Ishikawa (cell line): ENCODE measurements at regions not wholly inside any gene's neighbourhood (a gene's known extent, or its start where the extent isn't known, plus 50 kb on each side); places are given as distances from the start of the nearest gene placed in this dataset.

Experiments used
- CEBPB ChIP-seq: IDR thresholded peaks from 2 replicates; pipeline ENCODE4 v1.6.1; 2012
- CREB1 ChIP-seq: IDR thresholded peaks from 2 replicates; pipeline ENCODE4 v1.6.1; 2012; ENCODE audit warnings: low read depth
- EGR1 ChIP-seq: IDR thresholded peaks from 2 replicates; pipeline ENCODE4 v1.6.1; 2012
- EP300 ChIP-seq: IDR thresholded peaks from 2 replicates; pipeline ENCODE4 v1.6.1; 2012; ENCODE audit warnings: borderline replicate concordance
- FOXM1 ChIP-seq: IDR thresholded peaks from 2 replicates; pipeline ENCODE4 v1.6.1; 2012; ENCODE audit warnings: low read depth, borderline replicate concordance
- NFIC ChIP-seq: IDR thresholded peaks from 2 replicates; pipeline ENCODE4 v1.6.1; 2012
- RAD21 ChIP-seq: IDR thresholded peaks from 2 replicates; pipeline ENCODE4 v1.6.1; 2012; ENCODE audit warnings: low read depth
- TAF1 ChIP-seq: IDR thresholded peaks from 2 replicates; pipeline ENCODE4 v1.6.1; 2012; ENCODE audit warnings: low read depth, mild to moderate bottlenecking
- TCF12 ChIP-seq: IDR thresholded peaks from 2 replicates; pipeline ENCODE4 v1.6.1; 2012; ENCODE audit warnings: low read depth
- TEAD4 ChIP-seq: IDR thresholded peaks from 2 replicates; pipeline ENCODE4 v1.6.1; 2012
- YY1 ChIP-seq: IDR thresholded peaks from 2 replicates; pipeline ENCODE4 v1.6.1; 2012; ENCODE audit warnings: low read depth
- ZBTB7A ChIP-seq: IDR thresholded peaks from 2 replicates; pipeline ENCODE4 v1.6.1; 2012; ENCODE audit warnings: low read depth
- TF ChIP-seq, protein P1 (sequence below): IDR thresholded peaks from 2 replicates; pipeline ENCODE4 v1.6.1; 2012
- TF ChIP-seq, protein P2 (sequence below): IDR thresholded peaks from 2 replicates; pipeline ENCODE4 v1.6.1; 2012
- TF ChIP-seq, protein P3 (sequence below): IDR thresholded peaks from 2 replicates; pipeline ENCODE4 v1.6.1; 2012; ENCODE audit warnings: low read depth, mild to moderate bottlenecking

DNA sequence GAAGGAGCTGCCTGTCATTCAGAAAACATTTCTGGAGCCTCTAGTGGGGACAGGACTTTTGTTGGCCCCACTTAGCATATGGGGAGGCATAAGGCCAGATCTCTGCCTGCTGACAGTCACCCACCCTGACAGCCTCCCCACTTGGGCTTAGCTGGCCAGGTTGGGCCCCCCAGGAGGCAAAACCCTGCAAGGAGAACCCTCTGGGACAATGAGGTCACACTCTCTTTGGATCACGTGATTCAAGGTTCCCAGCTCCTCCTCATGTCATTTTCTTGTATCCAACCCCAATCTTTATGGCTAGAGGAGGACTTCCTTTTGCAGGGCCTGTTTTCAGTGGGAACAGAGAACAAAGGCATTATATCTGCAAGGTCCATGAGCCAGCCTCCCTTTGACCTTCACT is 60.0 kb downstream of the NAV1 start:
- no peak for TF ChIP-seq CREB1
- TF ChIP-seq, protein P1, sequence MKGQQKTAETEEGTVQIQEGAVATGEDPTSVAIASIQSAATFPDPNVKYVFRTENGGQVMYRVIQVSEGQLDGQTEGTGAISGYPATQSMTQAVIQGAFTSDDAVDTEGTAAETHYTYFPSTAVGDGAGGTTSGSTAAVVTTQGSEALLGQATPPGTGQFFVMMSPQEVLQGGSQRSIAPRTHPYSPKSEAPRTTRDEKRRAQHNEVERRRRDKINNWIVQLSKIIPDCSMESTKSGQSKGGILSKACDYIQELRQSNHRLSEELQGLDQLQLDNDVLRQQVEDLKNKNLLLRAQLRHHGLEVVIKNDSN, result no peak
- TF ChIP-seq NFIC, result no peak
- TF ChIP-seq TCF12, result no peak
- TF ChIP-seq EP300, result no peak

DNA sequence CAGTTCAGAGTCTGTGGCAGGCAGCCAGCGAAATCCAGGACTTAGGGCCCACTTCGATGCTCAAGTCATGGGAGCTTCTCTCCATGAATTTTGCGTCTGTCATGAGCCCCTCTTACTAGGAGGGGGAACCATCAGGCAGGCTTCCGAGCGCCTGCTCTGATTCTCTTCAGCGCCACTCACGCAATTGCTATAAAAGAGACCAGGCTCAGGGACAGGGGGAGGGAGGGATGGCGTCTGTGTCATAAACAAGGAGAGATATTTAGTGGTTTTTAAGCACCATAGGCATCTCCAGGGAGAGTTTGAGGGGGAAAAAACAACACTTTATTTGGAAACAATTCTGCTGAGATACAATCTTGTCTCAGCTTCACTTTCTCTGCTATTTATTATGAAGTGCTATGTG is 60.6 kb downstream of the NAV1 start:
- TF ChIP-seq CREB1 (no peak), FOXM1 (no peak), ZBTB7A (no peak), TCF12 (no peak)
- TF ChIP-seq, protein P1, result no peak

DNA sequence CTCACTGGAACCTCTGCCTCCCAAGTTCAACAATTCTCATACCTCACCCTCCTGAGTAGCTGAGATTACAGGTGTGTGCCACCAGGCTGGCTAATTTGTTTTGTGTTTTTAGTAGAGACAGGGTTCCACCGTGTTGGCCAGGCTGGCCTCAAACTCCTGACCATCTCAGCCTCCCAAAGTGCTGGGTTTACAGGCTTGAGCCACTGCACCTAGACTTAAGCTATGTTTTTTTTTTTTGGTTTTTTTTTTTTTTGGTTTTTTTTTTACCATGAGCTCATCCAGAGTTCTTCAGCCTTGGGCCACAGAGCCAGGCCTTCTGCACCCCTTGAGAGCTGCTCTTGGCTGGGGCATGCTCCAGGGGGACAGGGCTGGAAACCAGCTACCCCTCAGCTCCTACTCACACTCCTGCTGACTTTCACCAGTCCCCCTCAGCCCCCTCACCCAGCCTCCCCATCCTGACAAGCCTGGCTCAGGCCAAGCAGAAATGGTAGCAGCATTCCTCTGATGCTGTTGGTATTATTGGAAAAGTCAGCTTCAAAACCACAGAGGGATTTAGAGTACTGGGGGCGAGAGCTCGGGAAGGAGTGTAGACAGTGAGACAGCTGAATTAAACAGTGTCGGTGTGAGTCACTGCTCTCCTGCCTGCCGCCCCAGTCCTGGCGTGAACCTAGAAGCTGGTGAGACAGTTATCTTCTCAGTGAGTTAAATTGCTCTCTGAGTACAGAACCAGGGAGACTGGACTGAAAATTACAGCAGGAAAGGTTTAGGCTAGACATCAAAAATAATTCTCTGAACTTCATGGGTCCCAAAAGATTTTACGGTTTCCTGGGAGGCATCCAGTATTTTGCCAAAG is 63.7 kb downstream of the NAV1 start:
- TF ChIP-seq EP300 (no peak), TEAD4 (no peak), ZBTB7A (no peak), EGR1 (no peak)
- TF ChIP-seq, protein P2, sequence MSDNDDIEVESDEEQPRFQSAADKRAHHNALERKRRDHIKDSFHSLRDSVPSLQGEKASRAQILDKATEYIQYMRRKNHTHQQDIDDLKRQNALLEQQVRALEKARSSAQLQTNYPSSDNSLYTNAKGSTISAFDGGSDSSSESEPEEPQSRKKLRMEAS, result no peak
- TF ChIP-seq, protein P1, result no peak

DNA sequence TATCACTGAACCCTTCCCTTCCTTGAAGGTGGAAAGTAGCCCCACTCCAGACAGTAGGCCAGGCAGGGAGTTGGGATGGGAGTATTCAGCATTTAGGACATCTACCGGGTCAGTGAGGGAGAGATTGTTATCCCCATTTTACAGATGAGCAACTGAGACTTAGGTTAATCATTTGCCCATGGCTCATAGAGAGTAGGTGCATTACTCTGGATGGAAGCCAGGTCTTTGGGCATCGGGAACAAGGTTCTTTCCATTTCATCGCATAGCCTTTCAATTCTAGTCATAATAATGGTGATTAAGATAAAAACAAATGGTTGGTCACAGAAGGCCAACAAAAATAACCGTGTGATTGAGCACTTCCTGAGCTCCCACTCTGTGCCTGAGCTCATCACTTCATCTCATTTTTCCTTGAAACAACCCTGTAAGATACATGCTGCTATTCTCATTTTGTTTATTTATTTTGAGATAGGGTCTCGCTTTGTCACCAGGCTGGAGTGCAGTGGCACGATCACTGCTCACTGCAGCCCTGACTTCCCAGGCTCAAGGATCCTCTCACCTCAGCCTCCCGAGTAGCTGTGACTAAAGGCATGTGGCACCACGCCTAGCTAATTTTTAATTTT is 64.8 kb downstream of the NAV1 start:
- no peak for TF ChIP-seq EP300
- TF ChIP-seq EGR1, result no peak
- TF ChIP-seq TEAD4, result no peak
- no peak for TF ChIP-seq FOXM1
- TF ChIP-seq NFIC, result no peak
- no peak for TF ChIP-seq TCF12
- no peak for TF ChIP-seq ZBTB7A
- no peak for TF ChIP-seq TAF1
- no peak for TF ChIP-seq CEBPB
- TF ChIP-seq, protein P3, sequence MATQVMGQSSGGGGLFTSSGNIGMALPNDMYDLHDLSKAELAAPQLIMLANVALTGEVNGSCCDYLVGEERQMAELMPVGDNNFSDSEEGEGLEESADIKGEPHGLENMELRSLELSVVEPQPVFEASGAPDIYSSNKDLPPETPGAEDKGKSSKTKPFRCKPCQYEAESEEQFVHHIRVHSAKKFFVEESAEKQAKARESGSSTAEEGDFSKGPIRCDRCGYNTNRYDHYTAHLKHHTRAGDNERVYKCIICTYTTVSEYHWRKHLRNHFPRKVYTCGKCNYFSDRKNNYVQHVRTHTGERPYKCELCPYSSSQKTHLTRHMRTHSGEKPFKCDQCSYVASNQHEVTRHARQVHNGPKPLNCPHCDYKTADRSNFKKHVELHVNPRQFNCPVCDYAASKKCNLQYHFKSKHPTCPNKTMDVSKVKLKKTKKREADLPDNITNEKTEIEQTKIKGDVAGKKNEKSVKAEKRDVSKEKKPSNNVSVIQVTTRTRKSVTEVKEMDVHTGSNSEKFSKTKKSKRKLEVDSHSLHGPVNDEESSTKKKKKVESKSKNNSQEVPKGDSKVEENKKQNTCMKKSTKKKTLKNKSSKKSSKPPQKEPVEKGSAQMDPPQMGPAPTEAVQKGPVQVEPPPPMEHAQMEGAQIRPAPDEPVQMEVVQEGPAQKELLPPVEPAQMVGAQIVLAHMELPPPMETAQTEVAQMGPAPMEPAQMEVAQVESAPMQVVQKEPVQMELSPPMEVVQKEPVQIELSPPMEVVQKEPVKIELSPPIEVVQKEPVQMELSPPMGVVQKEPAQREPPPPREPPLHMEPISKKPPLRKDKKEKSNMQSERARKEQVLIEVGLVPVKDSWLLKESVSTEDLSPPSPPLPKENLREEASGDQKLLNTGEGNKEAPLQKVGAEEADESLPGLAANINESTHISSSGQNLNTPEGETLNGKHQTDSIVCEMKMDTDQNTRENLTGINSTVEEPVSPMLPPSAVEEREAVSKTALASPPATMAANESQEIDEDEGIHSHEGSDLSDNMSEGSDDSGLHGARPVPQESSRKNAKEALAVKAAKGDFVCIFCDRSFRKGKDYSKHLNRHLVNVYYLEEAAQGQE, result no peak
- TF ChIP-seq RAD21, result no peak
- TF ChIP-seq, protein P1, result no peak
- TF ChIP-seq YY1, result no peak
- TF ChIP-seq, protein P2, result no peak
- no peak for TF ChIP-seq CREB1

DNA sequence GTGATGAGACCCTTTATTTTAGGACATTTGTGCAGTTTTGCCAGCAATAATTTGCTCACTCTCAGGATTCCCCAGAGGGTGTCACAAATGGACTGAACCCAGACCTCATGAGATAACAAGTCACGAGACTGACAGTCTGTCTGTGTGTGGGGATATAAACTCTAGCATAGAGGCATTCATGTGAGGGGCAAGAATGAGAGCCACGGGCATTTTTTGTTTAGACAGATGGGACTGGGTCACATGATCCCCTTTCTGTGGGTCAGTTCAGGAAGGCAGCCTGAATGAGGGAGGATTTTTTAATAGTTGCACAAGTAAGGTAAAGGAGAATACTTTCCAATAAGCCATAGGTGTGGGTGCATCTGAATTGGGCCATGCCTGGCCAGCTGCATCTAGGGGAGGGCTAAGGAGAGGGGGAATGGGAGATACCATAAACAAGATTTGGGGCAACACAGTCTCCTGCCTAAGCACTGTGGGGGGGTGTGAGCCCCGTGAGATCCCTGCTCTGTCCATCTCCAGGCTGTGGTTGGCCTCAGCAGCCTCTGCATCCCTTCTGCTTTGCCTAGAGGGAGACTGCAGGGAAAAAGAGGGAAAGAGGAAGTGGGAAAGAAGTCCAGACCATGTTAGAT is 66.6 kb downstream of the NAV1 start:
- no peak for TF ChIP-seq TAF1
- no peak for TF ChIP-seq NFIC
- TF ChIP-seq, protein P3, result no peak
- TF ChIP-seq YY1, result no peak
